B cell (primary cell): ENCODE measurements at regions not wholly inside any gene's neighbourhood (a gene's known extent, or its start where the extent isn't known, plus 50 kb on each side); places are given as distances from the start of the nearest gene placed in this dataset.

ENCODE experiments used
- ATAC-seq: fragments of 200-7000 bp; cut with Tn5 transposase; one replicate; pipeline ENCODE4 v1.10.0; 2021; ENCODE audit warnings: low read depth, mild to moderate bottlenecking, moderate number of reproducible peaks, moderate library complexity
- CTCF ChIA-PET: fragments of 350-600 bp; sonication (Branson Sonifier 250); formaldehyde crosslinking; loops from one replicate; lab custom pipeline; 2021; ENCODE audit warnings: antibody characterized with exemption, inconsistent platforms; lab: Charles Lee
- POLR2A ChIA-PET: fragments of 350-600 bp; sonication (Branson Sonifier 250); formaldehyde crosslinking; loops from one replicate; lab custom pipeline; 2021; ENCODE audit warnings: antibody characterized with exemption; lab: Charles Lee
- DNase-seq: peaks from one replicate; pipeline ENCODE4 v3.0.0; 2013
- H2AFZ ChIP-seq: 2 replicates; pipeline ENCODE4 v1.6.1; 2012; ENCODE audit warnings: mild to moderate bottlenecking, low read depth, low read length; ENCODE audit not compliant: insufficient read depth, poor library complexity, severe bottlenecking
- H3K27ac ChIP-seq, 2 donors: 1 replicate in 1 of 2; 2 replicates in 1 of 2; pipeline ENCODE4 v1.5.1; 2012 to 2013; ENCODE audit warnings: low read length in 2 of 2, mild to moderate bottlenecking in 2 of 2, moderate library complexity in 1 of 2
- H3K27me3 ChIP-seq, 4 experiments: fragments of 200-600 bp in 1 of 4; sonication (generic) in 1 of 4; replicated peaks in 1 of 4; 1 replicate in 2 of 4; 2 replicates in 2 of 4; pipeline versions ENCODE4 v1.6.1 to v1.7.0; 2013 to 2016; ENCODE audit warnings: low read length in 3 of 4, mild to moderate bottlenecking in 2 of 4, mixed read lengths in 1 of 4, moderate library complexity in 1 of 4; ENCODE audit not compliant: insufficient read depth in 4 of 4, control insufficient read depth in 3 of 4; ENCODE audit errors: control extremely low read depth in 1 of 4
- H3K36me3 ChIP-seq, 2 experiments: replicated peaks in 1 of 2; 1 replicate in 1 of 2; 2 replicates in 1 of 2; pipeline versions ENCODE4 v1.6.1 to v1.7.1; 2013; ENCODE audit warnings: low read length in 1 of 2; ENCODE audit not compliant: insufficient read depth in 2 of 2, control insufficient read depth in 1 of 2; ENCODE audit errors: control extremely low read depth in 1 of 2, extremely low read depth in 1 of 2
- H3K4me1 ChIP-seq, 2 donors: fragments of 200-600 bp in 1 of 2; sonication (generic) in 1 of 2; 1 replicate in 1 of 2; 2 replicates in 1 of 2; pipeline versions ENCODE4 v1.5.1 to v1.6.1; 2013 to 2017; ENCODE audit warnings: low read length in 2 of 2; ENCODE audit not compliant: control insufficient read depth in 2 of 2, insufficient read depth in 2 of 2
- H3K4me2 ChIP-seq: replicated peaks from 2 replicates; pipeline ENCODE3; 2012; ENCODE audit warnings: mild to moderate bottlenecking, low read depth, low read length; ENCODE audit not compliant: poor library complexity, severe bottlenecking
- H3K4me3 ChIP-seq, 5 experiments: fragments of 200-600 bp in 1 of 5; sonication (generic) in 1 of 5; 1 replicate in 3 of 5; 2 replicates in 2 of 5; pipeline versions ENCODE4 v1.5.1 to v1.7.0; 2011 to 2016; ENCODE audit warnings: low read length in 4 of 5, mild to moderate bottlenecking in 4 of 5, low read depth in 2 of 5, control low read depth in 1 of 5, moderate library complexity in 1 of 5; ENCODE audit not compliant: insufficient read depth in 1 of 5; ENCODE audit errors: control extremely low read depth in 1 of 5, extremely low read depth in 1 of 5
- H3K79me2 ChIP-seq: fragments of 200-600 bp; sonication (generic); one replicate; pipeline ENCODE4 v1.6.0; 2016; ENCODE audit warnings: low read length; ENCODE audit not compliant: control insufficient read depth, insufficient read depth
- H3K9ac ChIP-seq: fragments of 200-600 bp; sonication (generic); 2 replicates; pipeline ENCODE4 v1.6.1; 2017; ENCODE audit warnings: mild to moderate bottlenecking, low read length, moderate library complexity
- H3K9me3 ChIP-seq, 3 donors: one replicate each; pipeline versions ENCODE4 v1.6.1 to v1.7.1; 2013; ENCODE audit warnings: low read length in 2 of 3; ENCODE audit not compliant: control insufficient read depth in 2 of 3, insufficient read depth in 1 of 3; ENCODE audit errors: control extremely low read depth in 1 of 3
- H4K20me1 ChIP-seq: 2 replicates; pipeline ENCODE4 v1.6.0; 2012; ENCODE audit warnings: mild to moderate bottlenecking, low read length; ENCODE audit not compliant: insufficient read depth, control insufficient read depth, poor library complexity, severe bottlenecking
- H3K27ac Mint-ChIP-seq: one replicate; pipeline ENCODE4 v1.8.0; 2021; ENCODE audit warnings: mixed read lengths
- H3K27me3 Mint-ChIP-seq: one replicate; pipeline ENCODE4 v1.8.0; 2021; ENCODE audit warnings: mixed read lengths
- H3K4me1 Mint-ChIP-seq: one replicate; pipeline ENCODE4 v1.8.0; 2021; ENCODE audit warnings: mixed read lengths
- H3K4me3 Mint-ChIP-seq: one replicate; pipeline ENCODE4 v1.8.0; 2021; ENCODE audit warnings: mixed read lengths
- H3K9me3 Mint-ChIP-seq: one replicate; pipeline ENCODE4 v1.8.0; 2022; ENCODE audit warnings: mixed read lengths; ENCODE audit not compliant: insufficient read depth
- EZH2 ChIP-seq: IDR thresholded peaks from 2 replicates; pipeline ENCODE4 v1.6.1; 2012; ENCODE audit warnings: borderline replicate concordance, low read depth, mild to moderate bottlenecking, moderate library complexity, low read length; ENCODE audit not compliant: insufficient read depth, poor library complexity, severe bottlenecking
- WGBS: methylation state at CpG from one replicate; pipeline ENCODE4 v1.1.5; 2013; ENCODE audit warnings: missing lambda C conversion rate; ENCODE audit not compliant: insufficient coverage; 5-methylcytosine and 5-hydroxymethylcytosine counted together
- intact Hi-C: fragments of 100-400 bp; cut with micrococcal nuclease; formaldehyde crosslinking; loops from one replicate; pipeline ENCODE4 v1.10.0; 2022
- TF ChIP-seq, protein P1 (sequence below): fragments of 200-600 bp; IDR thresholded peaks from one replicate; pipeline ENCODE4 v1.8.0; 2022; ENCODE audit warnings: antibody characterized with exemption, mild to moderate bottlenecking

DNA sequence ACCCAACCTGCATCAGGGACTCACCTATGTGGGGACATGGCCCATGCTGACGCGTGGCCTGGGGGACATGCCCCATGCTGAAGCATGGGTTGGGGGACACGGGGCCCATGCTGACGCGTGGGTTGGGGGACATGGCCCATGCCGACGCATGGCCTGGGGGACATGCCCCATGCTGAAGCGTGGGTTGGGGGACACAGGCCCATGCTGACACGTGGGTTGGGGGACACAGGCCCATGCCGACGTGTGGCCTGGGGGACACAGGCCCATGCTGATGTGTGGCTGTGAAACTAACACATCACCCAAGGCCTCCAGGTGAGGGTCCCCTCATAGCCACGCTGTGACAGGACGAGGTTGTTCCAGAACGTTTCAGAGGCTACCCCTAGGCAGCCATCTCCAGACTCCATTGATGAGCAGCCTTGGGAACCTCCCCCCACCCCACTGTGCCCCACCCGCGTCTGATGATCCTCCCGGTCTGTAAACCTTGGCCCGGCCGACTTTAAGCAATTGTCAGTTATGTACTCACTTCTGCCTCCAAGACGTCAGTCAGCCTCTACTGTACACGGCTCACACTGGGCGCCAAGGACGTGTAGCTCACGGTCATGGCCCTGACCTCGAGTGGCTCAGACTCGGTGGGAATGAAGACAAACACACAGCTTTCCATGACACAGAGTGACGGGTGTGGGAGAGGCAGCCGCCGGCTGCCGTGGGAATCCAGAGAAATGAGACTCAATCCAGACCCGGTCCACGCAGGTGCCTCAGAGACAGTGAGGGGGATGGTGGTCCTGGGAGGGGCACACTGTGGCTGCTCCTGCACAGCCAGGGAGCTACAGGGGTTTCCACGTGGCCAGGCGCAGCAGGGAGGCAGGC is 50.2 kb upstream of the SLC66A3 start:
- ChIA-PET POLR2A (no interaction called here), CTCF (no interaction called here)
- no peak overlapping the region for H3K27ac ChIP-seq
- H3K79me2 ChIP-seq, result no peaks in the 10 kb centered on the region
- no peaks in the 10 kb centered on the region for H4K20me1 ChIP-seq
- no peak overlapping the region for H3K27ac Mint-ChIP-seq
- no peak for ATAC-seq
- no peaks in the 10 kb centered on the region for H3K4me1 Mint-ChIP-seq
- H3K27me3 ChIP-seq, result peaks cover 0 to 3% (median 0%) of the 10 kb centered on the region in 4 experiments
- intact Hi-C loops, result no loop called here
- no peak overlapping the region for H2AFZ ChIP-seq
- 96% methylated on average over 32 of the region's 34 CpGs for WGBS
- H3K9me3 ChIP-seq, result peaks cover 0 to 6% (median 0%) of the 10 kb centered on the region in 3 donors
- TF ChIP-seq, protein P1, sequence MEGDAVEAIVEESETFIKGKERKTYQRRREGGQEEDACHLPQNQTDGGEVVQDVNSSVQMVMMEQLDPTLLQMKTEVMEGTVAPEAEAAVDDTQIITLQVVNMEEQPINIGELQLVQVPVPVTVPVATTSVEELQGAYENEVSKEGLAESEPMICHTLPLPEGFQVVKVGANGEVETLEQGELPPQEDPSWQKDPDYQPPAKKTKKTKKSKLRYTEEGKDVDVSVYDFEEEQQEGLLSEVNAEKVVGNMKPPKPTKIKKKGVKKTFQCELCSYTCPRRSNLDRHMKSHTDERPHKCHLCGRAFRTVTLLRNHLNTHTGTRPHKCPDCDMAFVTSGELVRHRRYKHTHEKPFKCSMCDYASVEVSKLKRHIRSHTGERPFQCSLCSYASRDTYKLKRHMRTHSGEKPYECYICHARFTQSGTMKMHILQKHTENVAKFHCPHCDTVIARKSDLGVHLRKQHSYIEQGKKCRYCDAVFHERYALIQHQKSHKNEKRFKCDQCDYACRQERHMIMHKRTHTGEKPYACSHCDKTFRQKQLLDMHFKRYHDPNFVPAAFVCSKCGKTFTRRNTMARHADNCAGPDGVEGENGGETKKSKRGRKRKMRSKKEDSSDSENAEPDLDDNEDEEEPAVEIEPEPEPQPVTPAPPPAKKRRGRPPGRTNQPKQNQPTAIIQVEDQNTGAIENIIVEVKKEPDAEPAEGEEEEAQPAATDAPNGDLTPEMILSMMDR, result no peak
- TF ChIP-seq EZH2, result no peak
- H3K36me3 ChIP-seq, result no peaks in the 10 kb centered on the region
- H3K27me3 Mint-ChIP-seq, result peaks cover 14% of the 10 kb centered on the region
- no peak overlapping the region for H3K4me3 ChIP-seq
- no peak for DNase-seq
- no peak overlapping the region for H3K9ac ChIP-seq
- H3K4me1 ChIP-seq, result no peaks in the 10 kb centered on the region
- H3K9me3 Mint-ChIP-seq, result no peaks in the 10 kb centered on the region
- no peak overlapping the region for H3K4me3 Mint-ChIP-seq
- H3K4me2 ChIP-seq, result no peak overlapping the region
